Endothelial cell of umbilical vein (primary cell): ENCODE measurements at regions not wholly inside any gene's neighbourhood (a gene's known extent, or its start where the extent isn't known, plus 50 kb on each side); places are given as distances from the start of the nearest gene placed in this dataset.

ENCODE experiments used
- BruUV-seq: library from RNA; stranded (reverse); fragments of 400-500 nt; replicated peaks from 2 replicates; lab custom pipeline; 2021; lab: Mats Ljungman, UMichigan
- CTCF ChIA-PET: fragments of 300-600, 350-600 bp; sonication (Branson Sonifier 250); formaldehyde crosslinking; loops from one replicate; lab custom pipeline; 2021; ENCODE audit warnings: antibody characterized with exemption, inconsistent platforms; lab: Charles Lee
- POLR2A ChIA-PET: fragments of 300-600, 350-600 bp; sonication (Branson Sonifier 250); formaldehyde crosslinking; loops from one replicate; lab custom pipeline; 2021; ENCODE audit warnings: antibody characterized with exemption, inconsistent platforms; lab: Charles Lee
- DNase-seq: peaks from one replicate; pipeline ENCODE4 v3.0.0-alpha.2; 2011; ENCODE audit warnings: low read depth, low spot score
- FAIRE-seq: peaks from 2 replicates; lab custom pipeline; 2011; peaks lifted over from hg19 to GRCh38; lab: Jason Lieb, UNC
- H2AFZ ChIP-seq: 2 replicates; pipeline ENCODE4 v1.6.0; 2012; ENCODE audit warnings: low read depth, low read length, control low read depth, inconsistent platforms
- H3K27ac ChIP-seq: 2 replicates; pipeline ENCODE4 v1.5.1; 2011; ENCODE audit warnings: low read depth, mild to moderate bottlenecking, control low read depth, low read length, moderate library complexity; ENCODE audit not compliant: insufficient read depth
- H3K27me3 ChIP-seq, 2 experiments: 2 replicates each; pipeline versions ENCODE4 v1.6.0 to v1.6.1; 2011; ENCODE audit warnings: low read length in 2 of 2, mixed read lengths in 1 of 2; ENCODE audit not compliant: control insufficient read depth in 2 of 2, insufficient read depth in 2 of 2
- H3K36me3 ChIP-seq, 2 experiments: 2 replicates in 1 of 2; 3 replicates in 1 of 2; pipeline ENCODE4 v1.5.1; 2011; ENCODE audit warnings: low read length in 2 of 2, mild to moderate bottlenecking in 1 of 2, moderate library complexity in 1 of 2; ENCODE audit not compliant: control insufficient read depth in 2 of 2, insufficient read depth in 2 of 2; ENCODE audit errors: extremely low read depth in 1 of 2
- H3K4me1 ChIP-seq: 3 replicates; pipeline ENCODE4 v1.5.1; 2011; ENCODE audit warnings: mild to moderate bottlenecking, low read length; ENCODE audit not compliant: control insufficient read depth, insufficient read depth; ENCODE audit errors: extremely low read depth
- H3K4me2 ChIP-seq: 2 replicates; pipeline ENCODE4 v1.6.1; 2011; ENCODE audit warnings: low read length, control low read depth, mixed read lengths; ENCODE audit not compliant: insufficient read depth
- H3K4me3 ChIP-seq, 3 experiments: fragments of 200-600 bp in 1 of 3; sonication (generic), shearing (Covaris generic) in 1 of 3; replicated peaks in 1 of 3; 2 replicates each; pipeline ENCODE4 v1.5.1; 2011 to 2016; ENCODE audit warnings: control low read depth in 3 of 3, low read length in 3 of 3, mild to moderate bottlenecking in 2 of 3, inconsistent platforms in 1 of 3, low read depth in 1 of 3, moderate library complexity in 1 of 3; ENCODE audit not compliant: insufficient read depth in 1 of 3
- H3K79me2 ChIP-seq: 2 replicates; pipeline ENCODE4 v1.6.0; 2012; ENCODE audit warnings: low read length, inconsistent platforms; ENCODE audit not compliant: control insufficient read depth, insufficient read depth
- H3K9ac ChIP-seq: replicated peaks from 2 replicates; pipeline ENCODE3; 2011; ENCODE audit warnings: low read length, control low read depth; ENCODE audit not compliant: insufficient read depth; ENCODE audit errors: extremely low read depth
- H3K9me1 ChIP-seq: replicated peaks from 3 replicates; pipeline ENCODE4 v1.6.0; 2011; ENCODE audit warnings: mild to moderate bottlenecking, low read length; ENCODE audit not compliant: control insufficient read depth, insufficient read depth; ENCODE audit errors: extremely low read depth
- H3K9me3 ChIP-seq: replicated peaks from 2 replicates; pipeline ENCODE4 v1.5.1; 2012; ENCODE audit warnings: low read length, inconsistent platforms; ENCODE audit not compliant: control insufficient read depth, insufficient read depth
- H4K20me1 ChIP-seq: replicated peaks from 2 replicates; pipeline ENCODE3; 2011; ENCODE audit warnings: mild to moderate bottlenecking, low read length; ENCODE audit not compliant: control insufficient read depth, insufficient read depth; ENCODE audit errors: extremely low read depth
- CTCF ChIP-seq, 2 donors: IDR thresholded peaks; 1 replicate in 1 of 2; 2 replicates in 1 of 2; pipeline ENCODE4 v1.5.1; 2011; ENCODE audit warnings: low read length in 2 of 2, mild to moderate bottlenecking in 2 of 2, moderate library complexity in 2 of 2, control low read depth in 1 of 2, inconsistent platforms in 1 of 2, low read depth in 1 of 2; ENCODE audit not compliant: insufficient read depth in 1 of 2; ENCODE audit errors: extremely low read depth in 1 of 2
- EZH2 ChIP-seq: IDR thresholded peaks from 2 replicates; pipeline ENCODE4 v1.6.1; 2012; ENCODE audit warnings: borderline replicate concordance, low read depth, mild to moderate bottlenecking, moderate library complexity, low read length, inconsistent platforms; ENCODE audit not compliant: severe bottlenecking
- FOS ChIP-seq: IDR thresholded peaks from 2 replicates; pipeline ENCODE4 v1.6.1; 2011; ENCODE audit warnings: mild to moderate bottlenecking, low read length, moderate library complexity, borderline replicate concordance; ENCODE audit not compliant: insufficient read depth
- GATA2 ChIP-seq: IDR thresholded peaks from 2 replicates; pipeline ENCODE4 v1.7.0; 2011; ENCODE audit warnings: low read depth, mild to moderate bottlenecking, moderate library complexity, mixed read lengths, low read length; ENCODE audit not compliant: insufficient read length, insufficient read depth
- JUN ChIP-seq: IDR thresholded peaks from 2 replicates; pipeline ENCODE4 v1.6.1; 2011; ENCODE audit warnings: borderline replicate concordance, low read depth; ENCODE audit not compliant: insufficient read length, insufficient read depth
- MAX ChIP-seq: IDR thresholded peaks from 2 replicates; pipeline ENCODE4 v1.6.1; 2011; ENCODE audit not compliant: insufficient read depth, insufficient read length
- MYC ChIP-seq: IDR thresholded peaks from one replicate; pipeline ENCODE4 v1.6.1; 2011; ENCODE audit warnings: mild to moderate bottlenecking, low read depth, low read length
- POLR2A ChIP-seq: IDR thresholded peaks from 2 replicates; pipeline ENCODE4 v1.6.1; 2012; ENCODE audit warnings: low read depth, mild to moderate bottlenecking, control low read depth, low read length
- POLR2AphosphoS5 ChIP-seq: IDR thresholded peaks from 2 replicates; pipeline ENCODE4 v1.6.1; 2012; ENCODE audit warnings: low read depth, mild to moderate bottlenecking, control low read depth, low read length, moderate library complexity; ENCODE audit not compliant: insufficient read depth
- dilution Hi-C: fragments of 300-500 bp; cut with MboI; formaldehyde crosslinking; loops from one replicate; pipeline ENCODE4 v1.15.0; 2019; ENCODE audit warnings: low sequenced_read_pairs; ENCODE audit not compliant: extremely low pct_ligation_motif_present
- intact Hi-C: fragments of 100-400 bp; cut with micrococcal nuclease; formaldehyde crosslinking; loops from one replicate; pipeline ENCODE4 v1.10.0; 2022

GRCh38 chr18:60654298-60654697 is 281.7 kb upstream of the MC4R start:
- no peak overlapping the region for H3K4me2 ChIP-seq
- no peaks in the 10 kb centered on the region for H3K27me3 ChIP-seq
- no peaks in the 10 kb centered on the region for H4K20me1 ChIP-seq
- dilution Hi-C loops (no loop called here), intact Hi-C loops (no loop called here)
- H3K4me3 ChIP-seq: no peak overlapping the region
- H3K9me1 ChIP-seq: no peaks in the 10 kb centered on the region
- TF ChIP-seq FOS: no peak
- TF ChIP-seq MYC: no peak
- TF ChIP-seq POLR2A: no peak
- no peak for TF ChIP-seq POLR2AphosphoS5
- no peak for TF ChIP-seq JUN
- TF ChIP-seq GATA2: no peak
- no peak for TF ChIP-seq CTCF (IDR thresholded peaks at IDR 0.05; ENCODE audit: extremely low read depth in 1 of 2, insufficient read depth in 1 of 2, low read depth in 1 of 2, low read length in 2 of 2)
- TF ChIP-seq MAX: no peak
- TF ChIP-seq EZH2: no peak
- H3K9me3 ChIP-seq: no peaks in the 10 kb centered on the region
- DNase-seq (no peak), FAIRE-seq (no peak)
- no peaks in the 10 kb centered on the region for H3K36me3 ChIP-seq
- no peaks in the 10 kb centered on the region for H3K79me2 ChIP-seq
- POLR2A ChIA-PET: no interaction called here
- no peaks in the 10 kb centered on the region for H3K4me1 ChIP-seq
- no peak overlapping the region for H3K27ac ChIP-seq
- H2AFZ ChIP-seq: no peak overlapping the region
- BruUV-seq: no TSS peak
- CTCF ChIA-PET: interaction anchor here (0.8 kb wide), 1 partner anchor 30 kb away, joined by 3 read pairs; no protein-coding TSS in a partner anchor
- no peak overlapping the region for H3K9ac ChIP-seq
